Activated naive CD8-positive, alpha-beta T cell (primary cell): ENCODE measurements at regions not wholly inside any gene's neighbourhood (a gene's known extent, or its start where the extent isn't known, plus 50 kb on each side); places are given as distances from the start of the nearest gene placed in this dataset.

Experiments used
- H3K27ac Mint-ChIP-seq: one replicate; pipeline ENCODE4 v1.8.0; 2021; ENCODE audit warnings: mixed read lengths
- H3K27me3 Mint-ChIP-seq: one replicate; pipeline ENCODE4 v1.8.0; 2021; ENCODE audit warnings: mixed read lengths
- H3K36me3 Mint-ChIP-seq: one replicate; pipeline ENCODE4 v1.8.0; 2021; ENCODE audit warnings: mixed read lengths
- H3K4me1 Mint-ChIP-seq: one replicate; pipeline ENCODE4 v1.8.0; 2021; ENCODE audit warnings: low read depth, mixed read lengths
- H3K4me3 Mint-ChIP-seq: one replicate; pipeline ENCODE4 v1.8.0; 2021; ENCODE audit warnings: mild to moderate bottlenecking, mixed read lengths
- H3K9me3 Mint-ChIP-seq: one replicate; pipeline ENCODE4 v1.8.0; 2021; ENCODE audit warnings: low read depth, mixed read lengths

GRCh38 chr2:59968441-59968840 is 585.0 kb downstream of the BCL11A start:
- Mint-ChIP-seq H3K4me1 (no peaks in the 10 kb centered on the region), H3K27me3 (no peaks in the 10 kb centered on the region), H3K4me3 (no peak overlapping the region), H3K27ac (no peak overlapping the region), H3K36me3 (no peaks in the 10 kb centered on the region), H3K9me3 (no peaks in the 10 kb centered on the region)

GRCh38 chr2:59967691-59968090 is 585.8 kb downstream of the BCL11A start:
- Mint-ChIP-seq H3K27me3 (no peaks in the 10 kb centered on the region), H3K9me3 (no peaks in the 10 kb centered on the region), H3K4me1 (no peaks in the 10 kb centered on the region), H3K27ac (no peak overlapping the region), H3K36me3 (no peaks in the 10 kb centered on the region), H3K4me3 (no peak overlapping the region)

GRCh38 chr2:59963157-59963556 is 590.3 kb downstream of the BCL11A start:
- Mint-ChIP-seq H3K4me1 (no peaks in the 10 kb centered on the region), H3K27me3 (no peaks in the 10 kb centered on the region), H3K27ac (no peak overlapping the region), H3K9me3 (no peaks in the 10 kb centered on the region), H3K4me3 (no peak overlapping the region), H3K36me3 (no peaks in the 10 kb centered on the region)

GRCh38 chr2:59961746-59962145 is 591.7 kb downstream of the BCL11A start:
- H3K27ac Mint-ChIP-seq, result no peak overlapping the region
- no peak overlapping the region for H3K4me3 Mint-ChIP-seq
- no peaks in the 10 kb centered on the region for H3K27me3 Mint-ChIP-seq
- H3K36me3 Mint-ChIP-seq, result no peaks in the 10 kb centered on the region
- no peaks in the 10 kb centered on the region for H3K9me3 Mint-ChIP-seq
- H3K4me1 Mint-ChIP-seq, result no peaks in the 10 kb centered on the region

- no peaks in the 10 kb centered on the region for H3K36me3 Mint-ChIP-seq
- H3K4me1 Mint-ChIP-seq, result no peaks in the 10 kb centered on the region
- no peak overlapping the region for H3K4me3 Mint-ChIP-seq
These were observed 593.5 kb downstream of the BCL11A start for GRCh38 chr2:59959944-59960343.

GRCh38 chr2:59957504-59957903 is 596.0 kb downstream of the BCL11A start:
- no peaks in the 10 kb centered on the region for H3K9me3 Mint-ChIP-seq
- H3K4me1 Mint-ChIP-seq, result no peaks in the 10 kb centered on the region
- no peak overlapping the region for H3K4me3 Mint-ChIP-seq
- no peak overlapping the region for H3K27ac Mint-ChIP-seq
- no peaks in the 10 kb centered on the region for H3K27me3 Mint-ChIP-seq
- no peaks in the 10 kb centered on the region for H3K36me3 Mint-ChIP-seq

More at GRCh38 chr2:59959944-59960343, 593.5 kb downstream of the BCL11A start:
- no peaks in the 10 kb centered on the region for H3K27me3 Mint-ChIP-seq
- H3K27ac Mint-ChIP-seq, result no peak overlapping the region
- H3K9me3 Mint-ChIP-seq, result no peaks in the 10 kb centered on the region

GRCh38 chr2:59956981-59957380 is 596.5 kb downstream of the BCL11A start:
- Mint-ChIP-seq H3K4me3 (no peak overlapping the region), H3K27ac (no peak overlapping the region), H3K9me3 (no peaks in the 10 kb centered on the region), H3K36me3 (no peaks in the 10 kb centered on the region), H3K27me3 (no peaks in the 10 kb centered on the region), H3K4me1 (no peaks in the 10 kb centered on the region)

GRCh38 chr2:59947917-59948541 is 605.4 kb downstream of the BCL11A start:
- no peaks in the 10 kb centered on the region for H3K36me3 Mint-ChIP-seq
- H3K27ac Mint-ChIP-seq, result no peak overlapping the region
- no peaks in the 10 kb centered on the region for H3K4me1 Mint-ChIP-seq
- no peaks in the 10 kb centered on the region for H3K9me3 Mint-ChIP-seq
- no peak overlapping the region for H3K4me3 Mint-ChIP-seq
- H3K27me3 Mint-ChIP-seq, result no peaks in the 10 kb centered on the region

GRCh38 chr2:59947209-59947608 is 606.2 kb downstream of the BCL11A start:
- Mint-ChIP-seq H3K4me3 (no peak overlapping the region), H3K36me3 (no peaks in the 10 kb centered on the region), H3K27me3 (no peaks in the 10 kb centered on the region), H3K9me3 (no peaks in the 10 kb centered on the region), H3K4me1 (no peaks in the 10 kb centered on the region), H3K27ac (no peak overlapping the region)

- H3K4me1 Mint-ChIP-seq, result peaks cover 18% of the 10 kb centered on the region
- no peaks in the 10 kb centered on the region for H3K9me3 Mint-ChIP-seq
- H3K27me3 Mint-ChIP-seq, result no peaks in the 10 kb centered on the region
- H3K36me3 Mint-ChIP-seq, result no peaks in the 10 kb centered on the region
- no peak overlapping the region for H3K27ac Mint-ChIP-seq
- no peak overlapping the region for H3K4me3 Mint-ChIP-seq
These were observed 614.2 kb downstream of the BCL11A start for GRCh38 chr2:59939236-59939635.

GRCh38 chr2:59938181-59938580 is 615.3 kb downstream of the BCL11A start:
- H3K9me3 Mint-ChIP-seq, result no peaks in the 10 kb centered on the region
- no peak overlapping the region for H3K4me3 Mint-ChIP-seq
- no peaks in the 10 kb centered on the region for H3K36me3 Mint-ChIP-seq
- no peaks in the 10 kb centered on the region for H3K27me3 Mint-ChIP-seq
- no peak overlapping the region for H3K27ac Mint-ChIP-seq
- H3K4me1 Mint-ChIP-seq, result peaks cover 18% of the 10 kb centered on the region

GRCh38 chr2:59936048-59936447 is 617.4 kb downstream of the BCL11A start:
- Mint-ChIP-seq H3K36me3 (peaks cover 4% of the 10 kb centered on the region), H3K27ac (no peak overlapping the region), H3K4me3 (no peak overlapping the region), H3K27me3 (no peaks in the 10 kb centered on the region), H3K9me3 (no peaks in the 10 kb centered on the region), H3K4me1 (peaks cover 18% of the 10 kb centered on the region)

- Mint-ChIP-seq H3K4me1 (peaks cover 21% of the 10 kb centered on the region), H3K27ac (no peak overlapping the region), H3K9me3 (no peaks in the 10 kb centered on the region), H3K36me3 (peaks cover 4% of the 10 kb centered on the region), H3K27me3 (no peaks in the 10 kb centered on the region), H3K4me3 (no peak overlapping the region)
These were observed 618.4 kb downstream of the BCL11A start for GRCh38 chr2:59935005-59935404.

- Mint-ChIP-seq H3K36me3 (peaks cover 4% of the 10 kb centered on the region), H3K27ac (no peak overlapping the region), H3K4me1 (peaks cover 21% of the 10 kb centered on the region), H3K9me3 (no peaks in the 10 kb centered on the region), H3K4me3 (no peak overlapping the region), H3K27me3 (no peaks in the 10 kb centered on the region)
These were observed 619.5 kb downstream of the BCL11A start for GRCh38 chr2:59933948-59934347.

- H3K27me3 Mint-ChIP-seq, result no peaks in the 10 kb centered on the region
- no peak overlapping the region for H3K4me3 Mint-ChIP-seq
- H3K9me3 Mint-ChIP-seq, result no peaks in the 10 kb centered on the region
- H3K36me3 Mint-ChIP-seq, result peaks cover 4% of the 10 kb centered on the region
- H3K27ac Mint-ChIP-seq, result no peak overlapping the region
- peaks cover 19% of the 10 kb centered on the region for H3K4me1 Mint-ChIP-seq
These were observed 621.1 kb downstream of the BCL11A start for GRCh38 chr2:59932341-59932740.

GRCh38 chr2:59930430-59930829 is 623.0 kb downstream of the BCL11A start:
- Mint-ChIP-seq H3K4me1 (peaks cover 7% of the 10 kb centered on the region), H3K4me3 (no peak overlapping the region), H3K27me3 (no peaks in the 10 kb centered on the region), H3K9me3 (no peaks in the 10 kb centered on the region), H3K27ac (no peak overlapping the region), H3K36me3 (peaks cover 4% of the 10 kb centered on the region)
